ENCODE measurements at regions not wholly inside any gene's neighbourhood (a gene's known extent, or its start where the extent isn't known, plus 50 kb on each side); places are given as distances from the start of the nearest gene placed in this dataset.

DNA sequence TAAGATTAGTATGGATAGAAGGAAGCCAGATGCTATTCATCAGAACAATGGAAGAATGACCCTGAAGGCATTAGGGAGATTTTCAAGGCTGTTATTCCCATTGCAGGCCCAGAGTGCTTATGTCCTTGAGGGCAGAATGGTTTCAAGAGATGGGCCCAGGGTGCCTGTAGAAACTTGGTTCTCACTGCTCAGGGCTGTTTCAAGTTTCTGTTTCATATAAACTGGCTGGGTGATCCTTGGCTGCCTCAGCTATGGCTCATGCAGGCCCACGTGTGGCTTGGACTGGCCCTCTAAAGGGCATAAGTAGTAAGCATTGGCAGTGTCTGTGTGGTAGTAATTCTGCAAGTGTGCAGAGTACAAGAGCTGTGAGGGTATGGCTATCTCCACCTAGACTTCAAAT lies 540.9 kb upstream of the MAN1A1 start:
- TF ChIP-seq, protein P1, sequence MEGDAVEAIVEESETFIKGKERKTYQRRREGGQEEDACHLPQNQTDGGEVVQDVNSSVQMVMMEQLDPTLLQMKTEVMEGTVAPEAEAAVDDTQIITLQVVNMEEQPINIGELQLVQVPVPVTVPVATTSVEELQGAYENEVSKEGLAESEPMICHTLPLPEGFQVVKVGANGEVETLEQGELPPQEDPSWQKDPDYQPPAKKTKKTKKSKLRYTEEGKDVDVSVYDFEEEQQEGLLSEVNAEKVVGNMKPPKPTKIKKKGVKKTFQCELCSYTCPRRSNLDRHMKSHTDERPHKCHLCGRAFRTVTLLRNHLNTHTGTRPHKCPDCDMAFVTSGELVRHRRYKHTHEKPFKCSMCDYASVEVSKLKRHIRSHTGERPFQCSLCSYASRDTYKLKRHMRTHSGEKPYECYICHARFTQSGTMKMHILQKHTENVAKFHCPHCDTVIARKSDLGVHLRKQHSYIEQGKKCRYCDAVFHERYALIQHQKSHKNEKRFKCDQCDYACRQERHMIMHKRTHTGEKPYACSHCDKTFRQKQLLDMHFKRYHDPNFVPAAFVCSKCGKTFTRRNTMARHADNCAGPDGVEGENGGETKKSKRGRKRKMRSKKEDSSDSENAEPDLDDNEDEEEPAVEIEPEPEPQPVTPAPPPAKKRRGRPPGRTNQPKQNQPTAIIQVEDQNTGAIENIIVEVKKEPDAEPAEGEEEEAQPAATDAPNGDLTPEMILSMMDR (IDR thresholded peaks at IDR 0.05) = no peak
- no peak for TF ChIP-seq POLR2A (IDR thresholded peaks at IDR 0.05)
- DNase-seq = no peak
- Histone ChIP-seq H3K36me3 (no peaks in the 10 kb centered on the region), H3K4me1 (no peaks in the 10 kb centered on the region), H3K9me3 (no peaks in the 10 kb centered on the region), H3K4me3 (no peak overlapping the region), H3K27ac (no peak overlapping the region), H3K27me3 (no peaks in the 10 kb centered on the region)

DNA sequence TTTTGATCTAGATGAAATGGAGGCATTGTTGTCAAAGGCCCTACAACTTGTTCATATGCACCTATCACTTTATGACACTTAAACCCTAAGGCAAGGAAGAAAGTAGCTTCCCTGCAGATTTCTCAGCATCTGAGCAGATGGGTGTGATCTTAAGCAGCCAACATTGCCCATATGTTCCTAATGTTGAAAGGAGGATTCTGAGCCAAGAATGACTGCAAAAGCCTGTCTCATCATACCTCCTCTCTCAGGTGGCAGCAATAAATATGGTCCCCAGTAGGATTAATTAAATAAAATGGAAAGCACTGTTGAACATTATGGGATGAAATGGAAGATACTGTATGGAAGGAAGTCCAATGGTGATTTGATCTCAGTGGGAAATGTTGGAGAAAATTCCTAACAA lies 538.1 kb upstream of the MAN1A1 start:
- no peak for DNase-seq
- no peaks in the 10 kb centered on the region for H3K9me3 ChIP-seq
- H3K27me3 ChIP-seq = no peaks in the 10 kb centered on the region
- H3K36me3 ChIP-seq = no peaks in the 10 kb centered on the region
- H3K27ac ChIP-seq = no peak overlapping the region
- no peaks in the 10 kb centered on the region for H3K4me1 ChIP-seq
- H3K4me3 ChIP-seq = no peak overlapping the region
- no peak for TF ChIP-seq POLR2A (IDR thresholded peaks at IDR 0.05)
- TF ChIP-seq, protein P1 (IDR thresholded peaks at IDR 0.05) = no peak

DNA sequence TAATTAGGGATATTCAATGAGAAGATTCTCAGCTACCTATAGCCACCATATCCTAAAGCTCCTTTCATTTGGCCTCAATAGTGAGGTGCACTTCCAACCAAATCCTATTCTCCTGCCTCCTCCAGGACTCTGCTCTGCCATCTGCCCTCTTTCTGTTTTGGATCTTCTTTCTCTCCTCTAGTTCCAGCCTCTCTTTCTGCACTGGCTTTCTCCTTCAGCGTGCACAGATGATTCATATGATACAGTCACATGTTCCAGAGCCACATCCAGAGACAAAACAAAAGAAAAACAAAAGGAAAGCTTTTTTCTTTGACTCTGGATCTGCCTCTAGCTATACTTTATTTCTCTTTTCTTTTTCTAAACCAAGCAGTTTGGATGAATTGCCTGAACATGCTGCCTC lies 531.9 kb upstream of the MAN1A1 start:
- Histone ChIP-seq H3K4me3 (no peak overlapping the region), H3K9me3 (no peaks in the 10 kb centered on the region), H3K4me1 (no peaks in the 10 kb centered on the region), H3K27me3 (no peaks in the 10 kb centered on the region), H3K36me3 (no peaks in the 10 kb centered on the region), H3K27ac (no peak overlapping the region)
- TF ChIP-seq, protein P1 (IDR thresholded peaks at IDR 0.05) = no peak
- TF ChIP-seq POLR2A (IDR thresholded peaks at IDR 0.05) = no peak
- DNase-seq = no peak

DNA sequence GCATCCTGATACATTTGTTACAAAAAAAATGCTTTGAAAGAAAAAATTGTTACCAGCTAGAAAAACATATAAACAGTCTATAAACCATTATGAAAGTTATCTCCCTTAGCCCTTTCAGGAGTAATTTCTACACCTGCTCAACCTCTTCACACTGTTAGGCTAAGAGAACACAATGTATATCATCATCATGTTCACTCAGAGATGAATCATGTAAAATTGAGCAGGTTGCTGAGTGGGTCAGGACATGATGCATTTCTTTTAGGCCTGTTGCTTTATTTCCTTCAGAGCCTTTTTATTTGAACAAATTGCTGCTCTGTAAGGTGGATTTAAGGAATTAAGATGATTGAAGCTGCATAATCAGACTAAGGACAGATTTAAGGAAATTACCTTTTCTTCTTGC lies 531.3 kb upstream of the MAN1A1 start:
- H3K27ac ChIP-seq = no peak overlapping the region
- no peaks in the 10 kb centered on the region for H3K4me1 ChIP-seq
- H3K27me3 ChIP-seq = no peaks in the 10 kb centered on the region
- no peaks in the 10 kb centered on the region for H3K36me3 ChIP-seq
- no peak for DNase-seq
- no peak overlapping the region for H3K4me3 ChIP-seq
- no peak for TF ChIP-seq POLR2A (IDR thresholded peaks at IDR 0.05)
- TF ChIP-seq, protein P1 (IDR thresholded peaks at IDR 0.05) = no peak
- H3K9me3 ChIP-seq = no peaks in the 10 kb centered on the region

- DNase-seq = no peak
- Histone ChIP-seq H3K4me1 (no peaks in the 10 kb centered on the region), H3K27ac (no peak overlapping the region), H3K27me3 (no peaks in the 10 kb centered on the region), H3K4me3 (no peak overlapping the region), H3K9me3 (no peaks in the 10 kb centered on the region), H3K36me3 (no peaks in the 10 kb centered on the region)
- no peak for TF ChIP-seq POLR2A (IDR thresholded peaks at IDR 0.05)
- TF ChIP-seq, protein P1 (IDR thresholded peaks at IDR 0.05) = no peak
Observed at GRCh38 chr6:119879731-119880130, 530.2 kb upstream of the MAN1A1 start.

DNA sequence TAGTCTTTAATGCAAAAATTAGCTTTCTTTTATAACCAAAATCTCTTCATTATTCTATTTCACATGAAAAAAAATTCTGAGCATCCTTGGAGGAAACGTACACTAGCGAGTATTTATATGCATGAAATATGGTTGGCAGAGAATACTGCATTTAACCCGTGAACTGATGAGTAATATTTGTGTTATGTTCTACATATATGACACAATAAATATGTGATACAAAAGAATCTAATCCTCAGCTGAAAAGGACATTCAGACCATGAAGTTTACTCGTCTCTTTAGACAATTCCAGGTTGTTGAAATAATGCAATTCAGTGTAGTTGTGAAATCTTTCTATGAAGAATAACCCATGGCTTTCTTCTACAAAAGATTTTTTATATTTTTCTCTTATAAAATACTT lies 524.8 kb upstream of the MAN1A1 start:
- H3K4me3 ChIP-seq = no peak overlapping the region
- H3K27ac ChIP-seq = no peak overlapping the region
- no peaks in the 10 kb centered on the region for H3K9me3 ChIP-seq
- no peaks in the 10 kb centered on the region for H3K27me3 ChIP-seq
- H3K4me1 ChIP-seq = no peaks in the 10 kb centered on the region
- no peak for DNase-seq
- TF ChIP-seq, protein P1 (IDR thresholded peaks at IDR 0.05) = no peak
- no peak for TF ChIP-seq POLR2A (IDR thresholded peaks at IDR 0.05)
- H3K36me3 ChIP-seq = no peaks in the 10 kb centered on the region

All from Peyer's patch (tissue), 4 donors.